ENCODE measurements at regions not wholly inside any gene's neighbourhood (a gene's known extent, or its start where the extent isn't known, plus 50 kb on each side); places are given as distances from the start of the nearest gene placed in this dataset.

DNA sequence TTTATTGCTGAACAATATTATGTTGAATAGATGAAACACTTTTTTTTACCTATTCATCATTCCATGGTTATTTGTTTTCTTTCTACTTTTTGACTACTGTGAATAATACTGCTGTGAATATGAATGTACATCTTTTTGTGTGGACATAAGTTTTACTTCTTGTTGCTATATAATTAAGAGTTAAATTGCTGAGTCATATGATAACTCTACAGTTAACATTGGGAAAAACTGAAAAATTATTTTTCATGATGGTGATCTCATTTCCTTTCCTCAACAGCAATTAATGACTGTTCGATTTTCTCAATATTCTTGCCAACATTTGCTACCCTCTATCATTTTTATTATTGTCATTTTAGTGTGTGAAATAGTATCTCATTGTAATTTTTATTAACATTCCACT lies 106.9 kb upstream of the TECRL start:
- TF ChIP-seq, protein P1, sequence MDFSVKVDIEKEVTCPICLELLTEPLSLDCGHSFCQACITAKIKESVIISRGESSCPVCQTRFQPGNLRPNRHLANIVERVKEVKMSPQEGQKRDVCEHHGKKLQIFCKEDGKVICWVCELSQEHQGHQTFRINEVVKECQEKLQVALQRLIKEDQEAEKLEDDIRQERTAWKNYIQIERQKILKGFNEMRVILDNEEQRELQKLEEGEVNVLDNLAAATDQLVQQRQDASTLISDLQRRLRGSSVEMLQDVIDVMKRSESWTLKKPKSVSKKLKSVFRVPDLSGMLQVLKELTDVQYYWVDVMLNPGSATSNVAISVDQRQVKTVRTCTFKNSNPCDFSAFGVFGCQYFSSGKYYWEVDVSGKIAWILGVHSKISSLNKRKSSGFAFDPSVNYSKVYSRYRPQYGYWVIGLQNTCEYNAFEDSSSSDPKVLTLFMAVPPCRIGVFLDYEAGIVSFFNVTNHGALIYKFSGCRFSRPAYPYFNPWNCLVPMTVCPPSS (IDR thresholded peaks at IDR 0.05): no peak
- TF ChIP-seq FOSL1 (CRISPR knock-in tag; IDR thresholded peaks at IDR 0.05; ENCODE audit: borderline replicate concordance) (no peak), SUZ12 (IDR thresholded peaks at IDR 0.05; ENCODE audit: low read depth, low read length) (no peak), ZNF180 (CRISPR knock-in tag; IDR thresholded peaks at IDR 0.05; ENCODE audit: borderline replicate concordance, low read depth) (no peak), RAD21 (CRISPR knock-in tag; IDR thresholded peaks at IDR 0.05) (no peak), PHF20 (CRISPR knock-in tag; IDR thresholded peaks at IDR 0.05) (no peak), POLR2A (IDR thresholded peaks at IDR 0.05; ENCODE audit: insufficient read depth in 1 of 2, low read depth in 2 of 2, low read length in 2 of 2) (no peak), U2AF2 (IDR thresholded peaks at IDR 0.05; ENCODE audit: low read depth, low read length) (no peak), EZH2 (conservative IDR thresholded peaks at IDR 0.05; ENCODE audit: low read depth, low read length) (no peak)
- TF ChIP-seq, protein P2, sequence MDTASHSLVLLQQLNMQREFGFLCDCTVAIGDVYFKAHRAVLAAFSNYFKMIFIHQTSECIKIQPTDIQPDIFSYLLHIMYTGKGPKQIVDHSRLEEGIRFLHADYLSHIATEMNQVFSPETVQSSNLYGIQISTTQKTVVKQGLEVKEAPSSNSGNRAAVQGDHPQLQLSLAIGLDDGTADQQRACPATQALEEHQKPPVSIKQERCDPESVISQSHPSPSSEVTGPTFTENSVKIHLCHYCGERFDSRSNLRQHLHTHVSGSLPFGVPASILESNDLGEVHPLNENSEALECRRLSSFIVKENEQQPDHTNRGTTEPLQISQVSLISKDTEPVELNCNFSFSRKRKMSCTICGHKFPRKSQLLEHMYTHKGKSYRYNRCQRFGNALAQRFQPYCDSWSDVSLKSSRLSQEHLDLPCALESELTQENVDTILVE (CRISPR knock-in tag; IDR thresholded peaks at IDR 0.05): no peak
- TF ChIP-seq, protein P3, sequence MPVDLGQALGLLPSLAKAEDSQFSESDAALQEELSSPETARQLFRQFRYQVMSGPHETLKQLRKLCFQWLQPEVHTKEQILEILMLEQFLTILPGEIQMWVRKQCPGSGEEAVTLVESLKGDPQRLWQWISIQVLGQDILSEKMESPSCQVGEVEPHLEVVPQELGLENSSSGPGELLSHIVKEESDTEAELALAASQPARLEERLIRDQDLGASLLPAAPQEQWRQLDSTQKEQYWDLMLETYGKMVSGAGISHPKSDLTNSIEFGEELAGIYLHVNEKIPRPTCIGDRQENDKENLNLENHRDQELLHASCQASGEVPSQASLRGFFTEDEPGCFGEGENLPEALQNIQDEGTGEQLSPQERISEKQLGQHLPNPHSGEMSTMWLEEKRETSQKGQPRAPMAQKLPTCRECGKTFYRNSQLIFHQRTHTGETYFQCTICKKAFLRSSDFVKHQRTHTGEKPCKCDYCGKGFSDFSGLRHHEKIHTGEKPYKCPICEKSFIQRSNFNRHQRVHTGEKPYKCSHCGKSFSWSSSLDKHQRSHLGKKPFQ (CRISPR knock-in tag; IDR thresholded peaks at IDR 0.05; ENCODE audit: insufficient replicate concordance): no peak
- TF ChIP-seq, protein P4, sequence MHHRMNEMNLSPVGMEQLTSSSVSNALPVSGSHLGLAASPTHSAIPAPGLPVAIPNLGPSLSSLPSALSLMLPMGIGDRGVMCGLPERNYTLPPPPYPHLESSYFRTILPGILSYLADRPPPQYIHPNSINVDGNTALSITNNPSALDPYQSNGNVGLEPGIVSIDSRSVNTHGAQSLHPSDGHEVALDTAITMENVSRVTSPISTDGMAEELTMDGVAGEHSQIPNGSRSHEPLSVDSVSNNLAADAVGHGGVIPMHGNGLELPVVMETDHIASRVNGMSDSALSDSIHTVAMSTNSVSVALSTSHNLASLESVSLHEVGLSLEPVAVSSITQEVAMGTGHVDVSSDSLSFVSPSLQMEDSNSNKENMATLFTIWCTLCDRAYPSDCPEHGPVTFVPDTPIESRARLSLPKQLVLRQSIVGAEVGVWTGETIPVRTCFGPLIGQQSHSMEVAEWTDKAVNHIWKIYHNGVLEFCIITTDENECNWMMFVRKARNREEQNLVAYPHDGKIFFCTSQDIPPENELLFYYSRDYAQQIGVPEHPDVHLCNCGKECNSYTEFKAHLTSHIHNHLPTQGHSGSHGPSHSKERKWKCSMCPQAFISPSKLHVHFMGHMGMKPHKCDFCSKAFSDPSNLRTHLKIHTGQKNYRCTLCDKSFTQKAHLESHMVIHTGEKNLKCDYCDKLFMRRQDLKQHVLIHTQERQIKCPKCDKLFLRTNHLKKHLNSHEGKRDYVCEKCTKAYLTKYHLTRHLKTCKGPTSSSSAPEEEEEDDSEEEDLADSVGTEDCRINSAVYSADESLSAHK (CRISPR knock-in tag; IDR thresholded peaks at IDR 0.05; ENCODE audit: borderline replicate concordance): no peak
- TF ChIP-seq, protein P5, sequence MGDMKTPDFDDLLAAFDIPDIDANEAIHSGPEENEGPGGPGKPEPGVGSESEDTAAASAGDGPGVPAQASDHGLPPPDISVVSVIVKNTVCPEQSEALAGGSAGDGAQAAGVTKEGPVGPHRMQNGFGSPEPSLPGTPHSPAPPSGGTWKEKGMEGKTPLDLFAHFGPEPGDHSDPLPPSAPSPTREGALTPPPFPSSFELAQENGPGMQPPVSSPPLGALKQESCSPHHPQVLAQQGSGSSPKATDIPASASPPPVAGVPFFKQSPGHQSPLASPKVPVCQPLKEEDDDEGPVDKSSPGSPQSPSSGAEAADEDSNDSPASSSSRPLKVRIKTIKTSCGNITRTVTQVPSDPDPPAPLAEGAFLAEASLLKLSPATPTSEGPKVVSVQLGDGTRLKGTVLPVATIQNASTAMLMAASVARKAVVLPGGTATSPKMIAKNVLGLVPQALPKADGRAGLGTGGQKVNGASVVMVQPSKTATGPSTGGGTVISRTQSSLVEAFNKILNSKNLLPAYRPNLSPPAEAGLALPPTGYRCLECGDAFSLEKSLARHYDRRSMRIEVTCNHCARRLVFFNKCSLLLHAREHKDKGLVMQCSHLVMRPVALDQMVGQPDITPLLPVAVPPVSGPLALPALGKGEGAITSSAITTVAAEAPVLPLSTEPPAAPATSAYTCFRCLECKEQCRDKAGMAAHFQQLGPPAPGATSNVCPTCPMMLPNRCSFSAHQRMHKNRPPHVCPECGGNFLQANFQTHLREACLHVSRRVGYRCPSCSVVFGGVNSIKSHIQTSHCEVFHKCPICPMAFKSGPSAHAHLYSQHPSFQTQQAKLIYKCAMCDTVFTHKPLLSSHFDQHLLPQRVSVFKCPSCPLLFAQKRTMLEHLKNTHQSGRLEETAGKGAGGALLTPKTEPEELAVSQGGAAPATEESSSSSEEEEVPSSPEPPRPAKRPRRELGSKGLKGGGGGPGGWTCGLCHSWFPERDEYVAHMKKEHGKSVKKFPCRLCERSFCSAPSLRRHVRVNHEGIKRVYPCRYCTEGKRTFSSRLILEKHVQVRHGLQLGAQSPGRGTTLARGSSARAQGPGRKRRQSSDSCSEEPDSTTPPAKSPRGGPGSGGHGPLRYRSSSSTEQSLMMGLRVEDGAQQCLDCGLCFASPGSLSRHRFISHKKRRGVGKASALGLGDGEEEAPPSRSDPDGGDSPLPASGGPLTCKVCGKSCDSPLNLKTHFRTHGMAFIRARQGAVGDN (CRISPR knock-in tag; IDR thresholded peaks at IDR 0.05): no peak

Data from HepG2 (cell line).